Suprapubic skin (tissue), 4 donors: ENCODE measurements at regions not wholly inside any gene's neighbourhood (a gene's known extent, or its start where the extent isn't known, plus 50 kb on each side); places are given as distances from the start of the nearest gene placed in this dataset.

Source experiments
- DNase-seq, 2 donors: peaks; one replicate each; pipeline ENCODE4 v3.0.0-alpha.2; 2019; ENCODE audit warnings: low spot score in 2 of 2
- H3K27ac ChIP-seq: fragments of 200-600 bp; sonication (generic); one replicate; pipeline ENCODE4 v1.5.1; 2019
- H3K27me3 ChIP-seq: fragments of 200-600 bp; sonication (generic); one replicate; pipeline ENCODE4 v1.5.1; 2019
- H3K36me3 ChIP-seq: fragments of 200-600 bp; sonication (generic); one replicate; pipeline ENCODE4 v1.5.1; 2019
- H3K4me1 ChIP-seq: fragments of 200-600 bp; sonication (generic); one replicate; pipeline ENCODE4 v1.5.1; 2019
- H3K4me3 ChIP-seq: fragments of 200-600 bp; sonication (generic); one replicate; pipeline ENCODE4 v1.5.1; 2019; ENCODE audit warnings: mild to moderate bottlenecking
- H3K9me3 ChIP-seq: fragments of 200-600 bp; sonication (generic); one replicate; pipeline ENCODE4 v1.5.1; 2019
- CTCF ChIP-seq, 2 donors: fragments of 200-600 bp in 1 of 2; fragments of 450-650 bp in 1 of 2; sonication (generic) in 1 of 2; IDR thresholded peaks; one replicate each; pipeline ENCODE4 v1.5.1; 2016 to 2019; ENCODE audit warnings: antibody characterized with exemption in 2 of 2, mild to moderate bottlenecking in 1 of 2, moderate library complexity in 1 of 2
- EP300 ChIP-seq: sonication (generic); formaldehyde crosslinking; IDR thresholded peaks from one replicate; pipeline ENCODE4 v1.6.1; 2017; ENCODE audit warnings: antibody characterized with exemption
- POLR2A ChIP-seq, 2 donors: fragments of 450-650 bp; IDR thresholded peaks; one replicate each; pipeline ENCODE4 v1.6.1; 2017; ENCODE audit warnings: antibody characterized with exemption in 2 of 2, mild to moderate bottlenecking in 2 of 2, moderate library complexity in 2 of 2
- POLR2AphosphoS5 ChIP-seq, 3 donors: sonication (generic); formaldehyde crosslinking; IDR thresholded peaks; one replicate each; pipeline ENCODE4 v1.6.1; 2017; ENCODE audit warnings: antibody characterized with exemption in 3 of 3
- WGBS: methylation state at CpG from one replicate; pipeline ENCODE4 v1.1.5; 2018; 5-methylcytosine and 5-hydroxymethylcytosine counted together

GRCh38 chr10:44217274-44217820 lies 167.6 kb downstream of the CXCL12 start:
- H3K27ac ChIP-seq, result no peak overlapping the region
- no peaks in the 10 kb centered on the region for H3K36me3 ChIP-seq
- TF ChIP-seq EP300, result no peak
- TF ChIP-seq CTCF (IDR thresholded peaks at IDR 0.05), result no peak
- no peak for TF ChIP-seq POLR2AphosphoS5 (IDR thresholded peaks at IDR 0.05)
- TF ChIP-seq POLR2A (IDR thresholded peaks at IDR 0.05), result no peak
- WGBS, result 83% methylated on average over 2 of the region's 3 CpGs
- H3K4me3 ChIP-seq, result no peak overlapping the region
- H3K27me3 ChIP-seq, result no peaks in the 10 kb centered on the region
- DNase-seq, result no peak
- no peaks in the 10 kb centered on the region for H3K9me3 ChIP-seq
- H3K4me1 ChIP-seq, result no peaks in the 10 kb centered on the region

- DNase-seq, result no peak
- H3K27me3 ChIP-seq, result no peaks in the 10 kb centered on the region
- H3K4me3 ChIP-seq, result no peak overlapping the region
- no peaks in the 10 kb centered on the region for H3K9me3 ChIP-seq
- TF ChIP-seq CTCF (IDR thresholded peaks at IDR 0.05) (no peak), POLR2AphosphoS5 (IDR thresholded peaks at IDR 0.05) (no peak), POLR2A (IDR thresholded peaks at IDR 0.05) (no peak), EP300 (no peak)
- H3K36me3 ChIP-seq, result no peaks in the 10 kb centered on the region
- H3K4me1 ChIP-seq, result no peaks in the 10 kb centered on the region
- WGBS, result 71% methylated on average over 2 of the region's 2 CpGs
- H3K27ac ChIP-seq, result no peak overlapping the region
Observed at GRCh38 chr10:44216073-44216472, 168.8 kb downstream of the CXCL12 start.

- Histone ChIP-seq H3K36me3 (no peaks in the 10 kb centered on the region), H3K4me3 (no peak overlapping the region), H3K27me3 (no peaks in the 10 kb centered on the region), H3K9me3 (no peaks in the 10 kb centered on the region), H3K4me1 (no peaks in the 10 kb centered on the region), H3K27ac (no peak overlapping the region)
- DNase-seq, result no peak
- WGBS, result 71% methylated on average over 4 of the region's 4 CpGs
- TF ChIP-seq EP300 (no peak), CTCF (IDR thresholded peaks at IDR 0.05) (no peak), POLR2AphosphoS5 (IDR thresholded peaks at IDR 0.05) (no peak), POLR2A (IDR thresholded peaks at IDR 0.05) (no peak)
Observed at GRCh38 chr10:44209811-44210210, 175.1 kb downstream of the CXCL12 start.

GRCh38 chr10:44207160-44207559 lies 177.7 kb downstream of the CXCL12 start:
- WGBS, result 90% methylated on average over 7 of the region's 9 CpGs
- no peak for DNase-seq
- TF ChIP-seq POLR2A (IDR thresholded peaks at IDR 0.05) (no peak), CTCF (IDR thresholded peaks at IDR 0.05) (no peak), POLR2AphosphoS5 (IDR thresholded peaks at IDR 0.05) (no peak), EP300 (no peak)

GRCh38 chr10:44206127-44206818 lies 178.6 kb downstream of the CXCL12 start:
- no peak for DNase-seq
- Histone ChIP-seq H3K9me3 (no peaks in the 10 kb centered on the region), H3K4me1 (no peaks in the 10 kb centered on the region), H3K36me3 (no peaks in the 10 kb centered on the region), H3K27me3 (no peaks in the 10 kb centered on the region), H3K27ac (no peak overlapping the region), H3K4me3 (no peak overlapping the region)
- 83% methylated on average over 20 of the region's 25 CpGs for WGBS
- no peak for TF ChIP-seq CTCF (IDR thresholded peaks at IDR 0.05)
- TF ChIP-seq POLR2AphosphoS5 (IDR thresholded peaks at IDR 0.05), result no peak
- TF ChIP-seq POLR2A (IDR thresholded peaks at IDR 0.05), result no peak
- no peak for TF ChIP-seq EP300

More at GRCh38 chr10:44207160-44207559, 177.7 kb downstream of the CXCL12 start:
- Histone ChIP-seq H3K36me3 (no peaks in the 10 kb centered on the region), H3K27me3 (no peaks in the 10 kb centered on the region), H3K4me3 (no peak overlapping the region), H3K4me1 (no peaks in the 10 kb centered on the region), H3K27ac (no peak overlapping the region), H3K9me3 (no peaks in the 10 kb centered on the region)
